ENCODE measurements at regions not wholly inside any gene's neighbourhood (a gene's known extent, or its start where the extent isn't known, plus 50 kb on each side); places are given as distances from the start of the nearest gene placed in this dataset.

GRCh38 chr4:110801591-110801990, 178.7 kb upstream of the PITX2 start:
- Histone ChIP-seq H3K9ac (ENCODE audit: control insufficient read depth, insufficient read depth, low read length) (no peak overlapping the region), H3K36me3 (ENCODE audit: control insufficient read depth in 2 of 2, insufficient read depth in 2 of 2, low read length in 1 of 2) (no peaks in the 10 kb centered on the region), H3K27ac (ENCODE audit: control insufficient read depth, insufficient read depth) (no peak overlapping the region), H3K4me3 (no peak overlapping the region), H2AFZ (ENCODE audit: control insufficient read depth, low read depth, low read length) (no peak overlapping the region), H3K4me1 (ENCODE audit: control insufficient read depth, insufficient read depth, low read length) (no peaks in the 10 kb centered on the region), H3K4me2 (ENCODE audit: control insufficient read depth, insufficient read depth) (no peak overlapping the region), H3K9me3 (replicated peaks; ENCODE audit: control insufficient read depth, insufficient read depth, low read length) (no peaks in the 10 kb centered on the region), H3K27me3 (replicated peaks in 1 of 2; ENCODE audit: control insufficient read depth in 2 of 2, insufficient read depth in 2 of 2, low read length in 1 of 2) (no peaks in the 10 kb centered on the region), H3K79me2 (ENCODE audit: control insufficient read depth, insufficient read depth, low read length) (no peaks in the 10 kb centered on the region), H4K20me1 (ENCODE audit: control insufficient read depth, insufficient read depth) (no peaks in the 10 kb centered on the region)
- DNase-seq (ENCODE audit: low read depth, low spot score) (no peak), ATAC-seq (no peak), FAIRE-seq (peak; percentile 35)
- SMC1A ChIA-PET (ENCODE audit: uncharacterized antibody, unreplicated experiment): no interaction called here
- POLR2A ChIA-PET: no interaction called here
- TF ChIP-seq, protein P1, sequence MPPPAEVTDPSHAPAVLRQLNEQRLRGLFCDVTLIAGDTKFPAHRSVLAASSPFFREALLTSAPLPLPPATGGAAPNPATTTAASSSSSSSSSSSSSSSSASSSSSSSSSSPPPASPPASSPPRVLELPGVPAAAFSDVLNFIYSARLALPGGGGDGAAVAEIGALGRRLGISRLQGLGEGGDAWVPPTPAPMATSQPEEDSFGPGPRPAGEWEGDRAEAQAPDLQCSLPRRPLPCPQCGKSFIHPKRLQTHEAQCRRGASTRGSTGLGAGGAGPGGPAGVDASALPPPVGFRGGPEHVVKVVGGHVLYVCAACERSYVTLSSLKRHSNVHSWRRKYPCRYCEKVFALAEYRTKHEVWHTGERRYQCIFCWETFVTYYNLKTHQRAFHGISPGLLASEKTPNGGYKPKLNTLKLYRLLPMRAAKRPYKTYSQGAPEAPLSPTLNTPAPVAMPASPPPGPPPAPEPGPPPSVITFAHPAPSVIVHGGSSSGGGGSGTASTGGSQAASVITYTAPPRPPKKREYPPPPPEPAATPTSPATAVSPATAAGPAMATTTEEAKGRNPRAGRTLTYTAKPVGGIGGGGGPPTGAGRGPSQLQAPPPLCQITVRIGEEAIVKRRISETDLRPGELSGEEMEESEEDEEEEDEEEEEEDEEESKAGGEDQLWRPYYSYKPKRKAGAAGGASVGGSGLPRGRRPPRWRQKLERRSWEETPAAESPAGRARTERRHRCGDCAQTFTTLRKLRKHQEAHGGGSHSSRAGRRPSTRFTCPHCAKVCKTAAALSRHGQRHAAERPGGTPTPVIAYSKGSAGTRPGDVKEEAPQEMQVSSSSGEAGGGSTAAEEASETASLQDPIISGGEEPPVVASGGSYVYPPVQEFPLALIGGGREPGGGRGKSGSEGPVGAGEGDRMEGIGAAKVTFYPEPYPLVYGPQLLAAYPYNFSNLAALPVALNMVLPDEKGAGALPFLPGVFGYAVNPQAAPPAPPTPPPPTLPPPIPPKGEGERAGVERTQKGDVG (CRISPR knock-in tag; IDR thresholded peaks at IDR 0.05): no peak
- TF ChIP-seq STAT3 (IDR thresholded peaks at IDR 0.05; ENCODE audit: low read depth, low read length): no peak
- in situ Hi-C loops (cut with MboI) (no loop called here), intact Hi-C loops (cut with micrococcal nuclease; ENCODE audit: unreplicated experiment) (no loop called here)
- CTCF ChIA-PET: no interaction called here
- no TSS peak for BruUV-seq (replicated peaks)
- RAD21 ChIA-PET (ENCODE audit: unreplicated experiment): no interaction called here

GRCh38 chr4:110808351-110808878, 185.5 kb upstream of the PITX2 start:
- intact Hi-C loops (cut with micrococcal nuclease; ENCODE audit: unreplicated experiment) (no loop called here), in situ Hi-C loops (cut with MboI) (no loop called here)
- no TSS peak for BruUV-seq (replicated peaks)
- CTCF ChIA-PET: no interaction called here
- POLR2A ChIA-PET: no interaction called here
- 42% methylated on average over 6 of the region's 6 CpGs for WGBS (ENCODE audit: insufficient coverage, insufficient replicate concordance, low lambda C conversion rate, missing lambda C conversion rate)
- Histone ChIP-seq H3K27ac (ENCODE audit: control insufficient read depth, insufficient read depth) (no peak overlapping the region), H3K36me3 (ENCODE audit: control insufficient read depth in 2 of 2, insufficient read depth in 2 of 2, low read length in 1 of 2) (no peaks in the 10 kb centered on the region), H3K27me3 (replicated peaks in 1 of 2; ENCODE audit: control insufficient read depth in 2 of 2, insufficient read depth in 2 of 2, low read length in 1 of 2) (no peaks in the 10 kb centered on the region), H3K4me3 (no peak overlapping the region), H4K20me1 (ENCODE audit: control insufficient read depth, insufficient read depth) (no peaks in the 10 kb centered on the region), H3K79me2 (ENCODE audit: control insufficient read depth, insufficient read depth, low read length) (no peaks in the 10 kb centered on the region), H2AFZ (ENCODE audit: control insufficient read depth, low read depth, low read length) (no peak overlapping the region), H3K9me3 (replicated peaks; ENCODE audit: control insufficient read depth, insufficient read depth, low read length) (no peaks in the 10 kb centered on the region), H3K9ac (ENCODE audit: control insufficient read depth, insufficient read depth, low read length) (no peak overlapping the region), H3K4me2 (ENCODE audit: control insufficient read depth, insufficient read depth) (no peak overlapping the region), H3K4me1 (ENCODE audit: control insufficient read depth, insufficient read depth, low read length) (no peaks in the 10 kb centered on the region)
- SMC1A ChIA-PET (ENCODE audit: uncharacterized antibody, unreplicated experiment): no interaction called here
- ATAC-seq (peak; percentile 49; the same call in 1 of the 3 replicates), DNase-seq (ENCODE audit: low read depth, low spot score) (peak; percentile 3), FAIRE-seq (no peak)
- RAD21 ChIA-PET (ENCODE audit: unreplicated experiment): no interaction called here
- TF ChIP-seq SMC3 (IDR thresholded peaks at IDR 0.05; ENCODE audit: borderline replicate concordance, low read length) (no peak), ESRRA (IDR thresholded peaks at IDR 0.05; ENCODE audit: low read length) (no peak), IRF3 (IDR thresholded peaks at IDR 0.05) (no peak), ASH2L (IDR thresholded peaks at IDR 0.05; ENCODE audit: borderline replicate concordance, low read depth) (no peak), ZSCAN29 (IDR thresholded peaks at IDR 0.05) (no peak), BCLAF1 (IDR thresholded peaks at IDR 0.05) (no peak), SREBF2 (IDR thresholded peaks at IDR 0.05; ENCODE audit: low read length) (no peak), POLR2AphosphoS5 (IDR thresholded peaks at IDR 0.05; ENCODE audit: low read length) (no peak)
- TF ChIP-seq, protein P2, sequence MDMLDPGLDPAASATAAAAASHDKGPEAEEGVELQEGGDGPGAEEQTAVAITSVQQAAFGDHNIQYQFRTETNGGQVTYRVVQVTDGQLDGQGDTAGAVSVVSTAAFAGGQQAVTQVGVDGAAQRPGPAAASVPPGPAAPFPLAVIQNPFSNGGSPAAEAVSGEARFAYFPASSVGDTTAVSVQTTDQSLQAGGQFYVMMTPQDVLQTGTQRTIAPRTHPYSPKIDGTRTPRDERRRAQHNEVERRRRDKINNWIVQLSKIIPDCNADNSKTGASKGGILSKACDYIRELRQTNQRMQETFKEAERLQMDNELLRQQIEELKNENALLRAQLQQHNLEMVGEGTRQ (IDR thresholded peaks at IDR 0.05; ENCODE audit: borderline replicate concordance, low read depth, low read length): no peak
